Osteocyte (in vitro differentiated cells): ENCODE measurements at regions not wholly inside any gene's neighbourhood (a gene's known extent, or its start where the extent isn't known, plus 50 kb on each side); places are given as distances from the start of the nearest gene placed in this dataset.
"Not testable (repeated sequence)": the region's sequence is repeated elsewhere in the genome, so short reads cannot be mapped to it uniquely, and the experiment has no call there.

Experiments used
- DNase-seq: peaks from one replicate; pipeline ENCODE4 v3.0.0; 2021; ENCODE audit warnings: mixed read lengths; ENCODE audit not compliant: unreplicated experiment; ENCODE audit errors: extremely low spot score
- H3K27ac Mint-ChIP-seq: one replicate; pipeline ENCODE4 v1.8.0; 2021; ENCODE audit warnings: mild to moderate bottlenecking, mixed read lengths; ENCODE audit not compliant: unreplicated experiment
- H3K27me3 Mint-ChIP-seq: one replicate; pipeline ENCODE4 v1.8.0; 2021; ENCODE audit warnings: mixed read lengths; ENCODE audit not compliant: unreplicated experiment
- H3K36me3 Mint-ChIP-seq: one replicate; pipeline ENCODE4 v1.8.0; 2021; ENCODE audit warnings: mixed read lengths; ENCODE audit not compliant: unreplicated experiment
- H3K4me1 Mint-ChIP-seq: one replicate; pipeline ENCODE4 v1.8.0; 2021; ENCODE audit warnings: mixed read lengths; ENCODE audit not compliant: unreplicated experiment
- H3K4me3 Mint-ChIP-seq: one replicate; pipeline ENCODE4 v1.8.0; 2021; ENCODE audit warnings: mild to moderate bottlenecking, moderate library complexity, mixed read lengths; ENCODE audit not compliant: unreplicated experiment
- H3K9me3 Mint-ChIP-seq: one replicate; pipeline ENCODE4 v1.8.0; 2021; ENCODE audit warnings: mixed read lengths; ENCODE audit not compliant: unreplicated experiment
- TF ChIP-seq, protein P1 (sequence below): fragments of 200-600 bp; sonication (generic); IDR thresholded peaks from 2 replicates; pipeline ENCODE4 v1.5.0; 2021; ENCODE audit warnings: antibody characterized with exemption, mild to moderate bottlenecking, moderate library complexity

DNA sequence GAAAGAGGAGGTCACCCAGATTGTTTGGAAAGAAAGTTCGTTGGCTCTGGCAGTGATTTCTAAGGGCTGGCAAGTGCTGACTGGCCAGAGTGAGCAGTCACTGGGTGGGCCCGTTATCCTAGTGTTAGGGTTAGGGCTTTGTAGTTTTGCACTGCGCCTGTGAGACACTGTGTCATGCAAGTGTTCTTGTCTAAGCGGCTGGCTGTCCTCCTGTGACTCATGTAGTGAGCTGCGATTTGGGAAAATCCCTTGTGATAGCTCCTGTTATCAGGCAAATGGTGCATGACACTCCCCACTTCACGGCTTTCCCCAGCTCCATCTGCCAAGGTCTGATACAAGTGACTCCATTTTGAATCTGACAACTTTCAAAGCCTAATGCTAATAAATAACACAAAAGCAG, 526.0 kb upstream of the ADAMTS16 start:
- H3K27me3 Mint-ChIP-seq: no peaks in the 10 kb centered on the region
- no peak overlapping the region for H3K27ac Mint-ChIP-seq
- H3K9me3 Mint-ChIP-seq: peaks cover 8% of the 10 kb centered on the region
- no peak overlapping the region for H3K4me3 Mint-ChIP-seq
- TF ChIP-seq, protein P1, sequence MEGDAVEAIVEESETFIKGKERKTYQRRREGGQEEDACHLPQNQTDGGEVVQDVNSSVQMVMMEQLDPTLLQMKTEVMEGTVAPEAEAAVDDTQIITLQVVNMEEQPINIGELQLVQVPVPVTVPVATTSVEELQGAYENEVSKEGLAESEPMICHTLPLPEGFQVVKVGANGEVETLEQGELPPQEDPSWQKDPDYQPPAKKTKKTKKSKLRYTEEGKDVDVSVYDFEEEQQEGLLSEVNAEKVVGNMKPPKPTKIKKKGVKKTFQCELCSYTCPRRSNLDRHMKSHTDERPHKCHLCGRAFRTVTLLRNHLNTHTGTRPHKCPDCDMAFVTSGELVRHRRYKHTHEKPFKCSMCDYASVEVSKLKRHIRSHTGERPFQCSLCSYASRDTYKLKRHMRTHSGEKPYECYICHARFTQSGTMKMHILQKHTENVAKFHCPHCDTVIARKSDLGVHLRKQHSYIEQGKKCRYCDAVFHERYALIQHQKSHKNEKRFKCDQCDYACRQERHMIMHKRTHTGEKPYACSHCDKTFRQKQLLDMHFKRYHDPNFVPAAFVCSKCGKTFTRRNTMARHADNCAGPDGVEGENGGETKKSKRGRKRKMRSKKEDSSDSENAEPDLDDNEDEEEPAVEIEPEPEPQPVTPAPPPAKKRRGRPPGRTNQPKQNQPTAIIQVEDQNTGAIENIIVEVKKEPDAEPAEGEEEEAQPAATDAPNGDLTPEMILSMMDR: no peak
- H3K4me1 Mint-ChIP-seq: no peaks in the 10 kb centered on the region
- DNase-seq: no peak
- no peaks in the 10 kb centered on the region for H3K36me3 Mint-ChIP-seq

DNA sequence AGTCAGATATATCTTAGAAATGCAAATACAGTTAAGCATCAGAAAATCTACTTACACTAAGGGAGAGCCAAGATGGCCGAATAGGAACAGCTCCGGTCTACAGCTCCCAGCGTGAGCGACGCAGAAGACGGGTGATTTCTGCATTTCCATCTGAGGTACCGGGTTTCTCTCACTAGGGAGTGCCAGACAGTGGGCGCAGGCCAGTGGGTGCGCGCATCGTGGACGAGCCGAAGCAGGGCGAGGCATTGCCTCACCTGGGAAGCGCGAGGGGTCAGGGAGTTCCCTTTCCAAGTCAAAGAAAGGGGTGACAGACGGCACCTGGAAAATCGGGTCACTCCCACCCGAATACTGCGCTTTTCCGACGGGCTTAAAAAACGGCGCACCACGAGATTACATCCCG, 524.8 kb upstream of the ADAMTS16 start:
- H3K4me3 Mint-ChIP-seq: peak overlapping the region; percentile 56
- H3K9me3 Mint-ChIP-seq, H3K4me1 Mint-ChIP-seq, DNase-seq, H3K27ac Mint-ChIP-seq, H3K36me3 Mint-ChIP-seq, H3K27me3 Mint-ChIP-seq: not testable (repeated sequence)

DNA sequence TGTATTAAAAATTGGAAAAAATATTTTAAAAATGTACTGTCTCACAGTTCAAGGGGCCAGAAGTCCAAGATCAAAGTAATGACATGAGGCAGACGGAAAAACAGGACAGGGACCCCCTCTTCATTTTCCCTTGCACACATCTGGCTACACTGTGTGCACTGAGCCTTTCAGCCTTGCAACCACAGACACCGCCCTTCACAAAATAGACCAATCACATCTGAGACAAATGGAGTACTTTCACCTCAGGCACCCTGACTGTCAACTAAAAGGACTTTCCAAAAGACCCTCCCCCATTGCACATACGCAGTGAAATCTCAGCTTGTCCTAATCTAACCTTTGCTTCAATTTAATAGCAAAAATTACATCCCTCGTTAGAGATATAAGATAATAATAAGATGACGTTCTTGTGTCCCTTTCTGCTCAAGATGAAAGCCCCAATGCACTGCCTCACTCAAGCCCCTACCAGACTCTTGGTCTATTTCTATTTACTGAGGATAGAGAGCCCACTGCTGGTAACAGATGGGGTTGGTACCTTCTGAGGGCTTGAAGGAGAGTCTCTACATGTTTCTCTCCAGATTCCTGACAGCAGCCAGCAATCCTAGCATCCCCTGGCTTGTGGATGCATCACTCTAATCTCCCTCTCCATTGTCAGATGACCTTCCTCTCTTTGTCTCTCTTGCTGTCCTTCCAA, 514.8 kb upstream of the ADAMTS16 start:
- TF ChIP-seq, protein P1: no peak
- H3K27ac Mint-ChIP-seq: no peak overlapping the region
- DNase-seq: no peak
- no peak overlapping the region for H3K4me3 Mint-ChIP-seq
- H3K36me3 Mint-ChIP-seq: no peaks in the 10 kb centered on the region
- no peaks in the 10 kb centered on the region for H3K27me3 Mint-ChIP-seq
- H3K9me3 Mint-ChIP-seq: peaks cover 7% of the 10 kb centered on the region
- no peaks in the 10 kb centered on the region for H3K4me1 Mint-ChIP-seq

DNA sequence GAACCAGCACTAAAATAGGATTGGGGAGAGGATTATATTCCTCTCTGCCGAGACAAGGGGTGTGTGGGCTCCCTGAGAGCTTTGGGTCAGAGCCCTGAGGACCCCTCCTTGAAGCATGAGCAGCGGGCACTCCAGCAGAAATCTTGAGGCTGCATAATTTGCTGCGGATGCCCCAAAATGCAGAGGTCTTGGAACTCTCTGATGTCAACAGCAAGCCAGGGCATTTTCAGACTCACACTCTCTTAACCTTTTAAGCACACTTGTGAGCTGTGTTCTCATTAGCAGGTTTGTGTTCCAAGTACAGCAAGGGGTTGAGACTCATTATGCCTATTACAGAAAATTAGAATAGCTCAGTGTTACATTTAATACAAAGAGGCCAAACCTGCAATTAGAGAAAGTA, 513.0 kb upstream of the ADAMTS16 start:
- Mint-ChIP-seq H3K9me3 (peaks cover 7% of the 10 kb centered on the region), H3K27ac (no peak overlapping the region), H3K4me3 (no peak overlapping the region), H3K36me3 (no peaks in the 10 kb centered on the region), H3K4me1 (no peaks in the 10 kb centered on the region), H3K27me3 (no peaks in the 10 kb centered on the region)
- TF ChIP-seq, protein P1: no peak
- DNase-seq: no peak

DNA sequence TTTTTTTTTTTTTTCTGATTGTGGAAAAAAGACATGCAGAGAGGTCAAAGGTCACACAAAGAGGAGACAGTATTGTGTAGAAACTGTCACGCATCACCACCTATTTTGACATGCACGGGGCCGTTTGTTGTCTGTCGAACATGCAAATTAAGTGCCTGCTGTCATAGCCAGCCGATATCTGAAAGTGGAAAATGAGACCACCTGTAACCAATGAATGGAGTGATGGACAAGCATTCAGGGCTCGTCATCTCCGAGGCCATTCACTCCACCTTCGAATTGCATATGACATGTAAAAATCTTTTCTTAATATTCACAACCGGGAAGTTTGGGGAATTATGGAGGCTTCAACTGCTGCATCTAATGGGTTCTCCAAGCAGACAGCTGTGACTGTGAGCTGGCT, 512.2 kb upstream of the ADAMTS16 start:
- Mint-ChIP-seq H3K27me3 (no peaks in the 10 kb centered on the region), H3K36me3 (no peaks in the 10 kb centered on the region)
- no peak for DNase-seq

More for the DNA sequence above, 512.2 kb upstream of the ADAMTS16 start:
- Mint-ChIP-seq H3K4me1 (no peaks in the 10 kb centered on the region), H3K9me3 (peaks cover 7% of the 10 kb centered on the region), H3K4me3 (no peak overlapping the region), H3K27ac (no peak overlapping the region)
- TF ChIP-seq, protein P1: no peak
